ENCODE measurements at regions not wholly inside any gene's neighbourhood (a gene's known extent, or its start where the extent isn't known, plus 50 kb on each side); places are given as distances from the start of the nearest gene placed in this dataset.

- no peak for DNase-seq
Observed at GRCh38 chr10:128489324-128490247, 363.4 kb upstream of the MKI67 start.

GRCh38 chr10:128491686-128492085, 365.5 kb upstream of the MKI67 start:
- no peak for DNase-seq

GRCh38 chr10:128493811-128494210, 367.6 kb upstream of the MKI67 start:
- DNase-seq, result no peak

GRCh38 chr10:128494665-128495064, 368.4 kb upstream of the MKI67 start:
- no peak for DNase-seq

- no peak for DNase-seq
Observed at GRCh38 chr10:128497660-128498377, 371.6 kb upstream of the MKI67 start.

GRCh38 chr10:128498378-128498730, 372.1 kb upstream of the MKI67 start:
- no peak for DNase-seq

GRCh38 chr10:128498746-128499145, 372.5 kb upstream of the MKI67 start:
- no peak for DNase-seq

- DNase-seq, result no peak
Observed at GRCh38 chr10:128499486-128499885, 373.3 kb upstream of the MKI67 start.

GRCh38 chr10:128499956-128500355, 373.7 kb upstream of the MKI67 start:
- no peak for DNase-seq

GRCh38 chr10:128500642-128501041, 374.4 kb upstream of the MKI67 start:
- no peak for DNase-seq

GRCh38 chr10:128505346-128505745, 379.1 kb upstream of the MKI67 start:
- DNase-seq, result no peak

- no peak for DNase-seq
Observed at GRCh38 chr10:128506423-128506822, 380.2 kb upstream of the MKI67 start.

- DNase-seq, result no peak
Observed at GRCh38 chr10:128507066-128507465, 380.8 kb upstream of the MKI67 start.

- no peak for DNase-seq
Observed at GRCh38 chr10:128511284-128511683, 385.1 kb upstream of the MKI67 start.

GRCh38 chr10:128512767-128513166, 386.5 kb upstream of the MKI67 start:
- DNase-seq, result no peak

GRCh38 chr10:128514536-128514935, 388.3 kb upstream of the MKI67 start:
- no peak for DNase-seq

GRCh38 chr10:128516180-128516579, 390.0 kb upstream of the MKI67 start:
- no peak for DNase-seq

GRCh38 chr10:128517167-128517566, 390.9 kb upstream of the MKI67 start:
- DNase-seq, result no peak

- no peak for DNase-seq
Observed at GRCh38 chr10:128518000-128518399, 391.8 kb upstream of the MKI67 start.

GRCh38 chr10:128519581-128519980, 393.4 kb upstream of the MKI67 start:
- DNase-seq, result no peak

- no peak for DNase-seq
Observed at GRCh38 chr10:128520211-128520815, 394.1 kb upstream of the MKI67 start.

Data from anterior cingulate cortex (tissue), 58 donors.